ENCODE measurements at regions not wholly inside any gene's neighbourhood (a gene's known extent, or its start where the extent isn't known, plus 50 kb on each side); places are given as distances from the start of the nearest gene placed in this dataset.

- Histone ChIP-seq H3K9me3 (ENCODE audit: control insufficient read depth, low read depth, low read length) (no peaks in the 10 kb centered on the region), H3K27ac (ENCODE audit: low read length) (no peak overlapping the region)
- 43% methylated on average over 1 of the region's 2 CpGs for WGBS (ENCODE audit: insufficient coverage, low lambda C conversion rate)
Measured at GRCh38 chr2:15034860-15035259, 402.3 kb downstream of the LRATD1 start.

GRCh38 chr2:15038366-15039364 lies 406.1 kb downstream of the LRATD1 start:
- DNase-seq: no peak
- Histone ChIP-seq H3K4me3 (ENCODE audit: low read length) (no peak overlapping the region), H3K36me3 (ENCODE audit: control insufficient read depth, insufficient read depth, low read length) (no peaks in the 10 kb centered on the region), H3K27ac (ENCODE audit: low read length) (no peak overlapping the region), H3K4me1 (ENCODE audit: control insufficient read depth, insufficient read depth, low read length) (no peaks in the 10 kb centered on the region), H3K27me3 (ENCODE audit: control insufficient read depth, insufficient read depth, low read length) (no peaks in the 10 kb centered on the region), H3K9me3 (ENCODE audit: control insufficient read depth, low read depth, low read length) (no peaks in the 10 kb centered on the region)
- 0% methylated on average over 1 of the region's 15 CpGs for WGBS (ENCODE audit: insufficient coverage, low lambda C conversion rate)

More at GRCh38 chr2:15034860-15035259, 402.3 kb downstream of the LRATD1 start:
- no peak overlapping the region for H3K4me3 ChIP-seq (ENCODE audit: low read length)
- H3K36me3 ChIP-seq (ENCODE audit: control insufficient read depth, insufficient read depth, low read length): no peaks in the 10 kb centered on the region
- no peaks in the 10 kb centered on the region for H3K4me1 ChIP-seq (ENCODE audit: control insufficient read depth, insufficient read depth, low read length)
- H3K27me3 ChIP-seq (ENCODE audit: control insufficient read depth, insufficient read depth, low read length): no peaks in the 10 kb centered on the region
- DNase-seq: no peak

GRCh38 chr2:15040429-15041084 lies 408.0 kb downstream of the LRATD1 start:
- Histone ChIP-seq H3K9me3 (ENCODE audit: control insufficient read depth, low read depth, low read length) (no peaks in the 10 kb centered on the region), H3K36me3 (ENCODE audit: control insufficient read depth, insufficient read depth, low read length) (no peaks in the 10 kb centered on the region), H3K4me3 (ENCODE audit: low read length) (no peak overlapping the region), H3K4me1 (ENCODE audit: control insufficient read depth, insufficient read depth, low read length) (no peaks in the 10 kb centered on the region), H3K27me3 (ENCODE audit: control insufficient read depth, insufficient read depth, low read length) (no peaks in the 10 kb centered on the region), H3K27ac (ENCODE audit: low read length) (no peak overlapping the region)
- no CpG with 5 or more reads among the region's 8 CpGs for WGBS (ENCODE audit: insufficient coverage, low lambda C conversion rate)
- no peak for DNase-seq

- no peak for DNase-seq
- no peaks in the 10 kb centered on the region for H3K27me3 ChIP-seq (ENCODE audit: control insufficient read depth, insufficient read depth, low read length)
- no peak overlapping the region for H3K27ac ChIP-seq (ENCODE audit: low read length)
- no peaks in the 10 kb centered on the region for H3K4me1 ChIP-seq (ENCODE audit: control insufficient read depth, insufficient read depth, low read length)
- H3K9me3 ChIP-seq (ENCODE audit: control insufficient read depth, low read depth, low read length): no peaks in the 10 kb centered on the region
- 40% methylated on average over 2 of the region's 5 CpGs for WGBS (ENCODE audit: insufficient coverage, low lambda C conversion rate)
- H3K4me3 ChIP-seq (ENCODE audit: low read length): no peak overlapping the region
- H3K36me3 ChIP-seq (ENCODE audit: control insufficient read depth, insufficient read depth, low read length): no peaks in the 10 kb centered on the region
Measured at GRCh38 chr2:15041429-15041837, 408.9 kb downstream of the LRATD1 start.

GRCh38 chr2:15042801-15043217 lies 410.3 kb downstream of the LRATD1 start:
- WGBS (ENCODE audit: insufficient coverage, low lambda C conversion rate): 80% methylated on average over 1 of the region's 6 CpGs

GRCh38 chr2:15043336-15044058 lies 411.0 kb downstream of the LRATD1 start:
- no peak for DNase-seq
- H3K9me3 ChIP-seq (ENCODE audit: control insufficient read depth, low read depth, low read length): no peaks in the 10 kb centered on the region
- H3K36me3 ChIP-seq (ENCODE audit: control insufficient read depth, insufficient read depth, low read length): no peaks in the 10 kb centered on the region
- no peak overlapping the region for H3K4me3 ChIP-seq (ENCODE audit: low read length)
- no peaks in the 10 kb centered on the region for H3K27me3 ChIP-seq (ENCODE audit: control insufficient read depth, insufficient read depth, low read length)
- H3K4me1 ChIP-seq (ENCODE audit: control insufficient read depth, insufficient read depth, low read length): no peaks in the 10 kb centered on the region
- no peak overlapping the region for H3K27ac ChIP-seq (ENCODE audit: low read length)
- WGBS (ENCODE audit: insufficient coverage, low lambda C conversion rate): 100% methylated on average over 1 of the region's 4 CpGs

More at GRCh38 chr2:15042801-15043217, 410.3 kb downstream of the LRATD1 start:
- Histone ChIP-seq H3K27ac (ENCODE audit: low read length) (no peak overlapping the region), H3K4me1 (ENCODE audit: control insufficient read depth, insufficient read depth, low read length) (no peaks in the 10 kb centered on the region), H3K9me3 (ENCODE audit: control insufficient read depth, low read depth, low read length) (no peaks in the 10 kb centered on the region), H3K27me3 (ENCODE audit: control insufficient read depth, insufficient read depth, low read length) (no peaks in the 10 kb centered on the region), H3K4me3 (ENCODE audit: low read length) (no peak overlapping the region), H3K36me3 (ENCODE audit: control insufficient read depth, insufficient read depth, low read length) (no peaks in the 10 kb centered on the region)
- DNase-seq: peak in 1 of 2 donors; percentile 15

GRCh38 chr2:15045054-15045453 lies 412.5 kb downstream of the LRATD1 start:
- Histone ChIP-seq H3K4me3 (ENCODE audit: low read length) (no peak overlapping the region), H3K4me1 (ENCODE audit: control insufficient read depth, insufficient read depth, low read length) (no peaks in the 10 kb centered on the region), H3K9me3 (ENCODE audit: control insufficient read depth, low read depth, low read length) (no peaks in the 10 kb centered on the region), H3K36me3 (ENCODE audit: control insufficient read depth, insufficient read depth, low read length) (no peaks in the 10 kb centered on the region), H3K27me3 (ENCODE audit: control insufficient read depth, insufficient read depth, low read length) (no peaks in the 10 kb centered on the region), H3K27ac (ENCODE audit: low read length) (no peak overlapping the region)
- 100% methylated on average over 1 of the region's 4 CpGs for WGBS (ENCODE audit: insufficient coverage, low lambda C conversion rate)
- DNase-seq: no peak

GRCh38 chr2:15047184-15047583 lies 414.7 kb downstream of the LRATD1 start:
- Histone ChIP-seq H3K27ac (ENCODE audit: low read length) (no peak overlapping the region), H3K9me3 (ENCODE audit: control insufficient read depth, low read depth, low read length) (no peaks in the 10 kb centered on the region), H3K36me3 (ENCODE audit: control insufficient read depth, insufficient read depth, low read length) (no peaks in the 10 kb centered on the region), H3K4me1 (ENCODE audit: control insufficient read depth, insufficient read depth, low read length) (no peaks in the 10 kb centered on the region), H3K4me3 (ENCODE audit: low read length) (no peak overlapping the region), H3K27me3 (ENCODE audit: control insufficient read depth, insufficient read depth, low read length) (no peaks in the 10 kb centered on the region)
- no CpG with 5 or more reads among the region's 5 CpGs for WGBS (ENCODE audit: insufficient coverage, low lambda C conversion rate)
- DNase-seq: no peak

- WGBS (ENCODE audit: insufficient coverage, low lambda C conversion rate): no CpG with 5 or more reads among the region's 6 CpGs
- Histone ChIP-seq H3K27me3 (ENCODE audit: control insufficient read depth, insufficient read depth, low read length) (no peaks in the 10 kb centered on the region), H3K9me3 (ENCODE audit: control insufficient read depth, low read depth, low read length) (no peaks in the 10 kb centered on the region), H3K27ac (ENCODE audit: low read length) (no peak overlapping the region), H3K4me3 (ENCODE audit: low read length) (no peak overlapping the region), H3K4me1 (ENCODE audit: control insufficient read depth, insufficient read depth, low read length) (no peaks in the 10 kb centered on the region), H3K36me3 (ENCODE audit: control insufficient read depth, insufficient read depth, low read length) (no peaks in the 10 kb centered on the region)
- no peak for DNase-seq
Measured at GRCh38 chr2:15048000-15048399, 415.5 kb downstream of the LRATD1 start.
